ENCODE measurements at regions not wholly inside any gene's neighbourhood (a gene's known extent, or its start where the extent isn't known, plus 50 kb on each side); places are given as distances from the start of the nearest gene placed in this dataset.

- Histone ChIP-seq H3K27ac (no peak overlapping the region), H3K79me2 (ENCODE audit: insufficient read depth, low read depth) (no peaks in the 10 kb centered on the region), H2AFZ (ENCODE audit: low read depth) (no peak overlapping the region), H3K9ac (no peak overlapping the region), H4K20me1 (ENCODE audit: insufficient read depth) (no peaks in the 10 kb centered on the region), H3K36me3 (ENCODE audit: insufficient read depth) (no peaks in the 10 kb centered on the region), H3K4me1 (ENCODE audit: low read depth, poor library complexity, severe bottlenecking) (no peaks in the 10 kb centered on the region), H3K27me3 (ENCODE audit: insufficient read depth, low read depth) (no peaks in the 10 kb centered on the region), H3K4me2 (no peak overlapping the region), H3K4me3 (IDR thresholded peaks at IDR 0.05; ENCODE audit: insufficient read depth, low read depth, low read length) (no peak overlapping the region)
- TF ChIP-seq, protein P1, sequence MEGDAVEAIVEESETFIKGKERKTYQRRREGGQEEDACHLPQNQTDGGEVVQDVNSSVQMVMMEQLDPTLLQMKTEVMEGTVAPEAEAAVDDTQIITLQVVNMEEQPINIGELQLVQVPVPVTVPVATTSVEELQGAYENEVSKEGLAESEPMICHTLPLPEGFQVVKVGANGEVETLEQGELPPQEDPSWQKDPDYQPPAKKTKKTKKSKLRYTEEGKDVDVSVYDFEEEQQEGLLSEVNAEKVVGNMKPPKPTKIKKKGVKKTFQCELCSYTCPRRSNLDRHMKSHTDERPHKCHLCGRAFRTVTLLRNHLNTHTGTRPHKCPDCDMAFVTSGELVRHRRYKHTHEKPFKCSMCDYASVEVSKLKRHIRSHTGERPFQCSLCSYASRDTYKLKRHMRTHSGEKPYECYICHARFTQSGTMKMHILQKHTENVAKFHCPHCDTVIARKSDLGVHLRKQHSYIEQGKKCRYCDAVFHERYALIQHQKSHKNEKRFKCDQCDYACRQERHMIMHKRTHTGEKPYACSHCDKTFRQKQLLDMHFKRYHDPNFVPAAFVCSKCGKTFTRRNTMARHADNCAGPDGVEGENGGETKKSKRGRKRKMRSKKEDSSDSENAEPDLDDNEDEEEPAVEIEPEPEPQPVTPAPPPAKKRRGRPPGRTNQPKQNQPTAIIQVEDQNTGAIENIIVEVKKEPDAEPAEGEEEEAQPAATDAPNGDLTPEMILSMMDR (conservative IDR thresholded peaks at IDR 0.05; ENCODE audit: low read depth, low read length): no peak
These were observed 55.6 kb upstream of the NRP1 start for GRCh38 chr10:33390046-33390445.

- no peak overlapping the region for H3K4me2 ChIP-seq
- no peak overlapping the region for H2AFZ ChIP-seq (ENCODE audit: low read depth)
- TF ChIP-seq, protein P1 (conservative IDR thresholded peaks at IDR 0.05; ENCODE audit: low read depth, low read length): no peak
These were observed 54.3 kb upstream of the NRP1 start for GRCh38 chr10:33388785-33389184.

DNA sequence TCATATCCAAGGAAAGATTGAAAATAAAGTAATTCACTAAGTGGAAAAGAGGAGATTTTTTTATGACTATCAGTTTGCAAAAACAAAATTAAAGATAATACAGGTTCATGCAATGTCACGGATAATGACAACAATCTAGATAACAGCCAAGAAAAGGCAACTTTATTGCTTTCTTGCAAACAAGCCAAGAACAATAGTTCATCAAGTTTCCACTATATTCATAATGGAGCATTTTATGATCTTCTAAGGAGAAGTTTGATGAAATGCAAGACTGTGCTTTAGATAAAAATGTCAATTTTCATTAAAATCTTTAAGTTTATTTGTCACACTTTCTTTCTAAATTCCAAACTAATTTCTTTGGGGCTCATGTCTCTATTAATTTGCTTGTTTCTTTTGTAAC, 53.9 kb upstream of the NRP1 start:
- Histone ChIP-seq H3K27ac (no peak overlapping the region), H3K4me3 (IDR thresholded peaks at IDR 0.05; ENCODE audit: insufficient read depth, low read depth, low read length) (no peak overlapping the region), H3K9ac (no peak overlapping the region), H3K4me2 (no peak overlapping the region), H2AFZ (ENCODE audit: low read depth) (no peak overlapping the region), H3K27me3 (ENCODE audit: insufficient read depth, low read depth) (no peaks in the 10 kb centered on the region), H3K4me1 (ENCODE audit: low read depth, poor library complexity, severe bottlenecking) (no peaks in the 10 kb centered on the region), H3K79me2 (ENCODE audit: insufficient read depth, low read depth) (no peaks in the 10 kb centered on the region), H4K20me1 (ENCODE audit: insufficient read depth) (no peaks in the 10 kb centered on the region), H3K36me3 (ENCODE audit: insufficient read depth) (no peaks in the 10 kb centered on the region)
- TF ChIP-seq, protein P1 (conservative IDR thresholded peaks at IDR 0.05; ENCODE audit: low read depth, low read length): no peak

More at GRCh38 chr10:33388785-33389184, 54.3 kb upstream of the NRP1 start:
- no peaks in the 10 kb centered on the region for H3K79me2 ChIP-seq (ENCODE audit: insufficient read depth, low read depth)
- no peaks in the 10 kb centered on the region for H4K20me1 ChIP-seq (ENCODE audit: insufficient read depth)
- no peaks in the 10 kb centered on the region for H3K4me1 ChIP-seq (ENCODE audit: low read depth, poor library complexity, severe bottlenecking)
- H3K4me3 ChIP-seq (IDR thresholded peaks at IDR 0.05; ENCODE audit: insufficient read depth, low read depth, low read length): no peak overlapping the region
- no peaks in the 10 kb centered on the region for H3K27me3 ChIP-seq (ENCODE audit: insufficient read depth, low read depth)
- H3K36me3 ChIP-seq (ENCODE audit: insufficient read depth): no peaks in the 10 kb centered on the region
- H3K9ac ChIP-seq: no peak overlapping the region
- H3K27ac ChIP-seq: no peak overlapping the region

DNA sequence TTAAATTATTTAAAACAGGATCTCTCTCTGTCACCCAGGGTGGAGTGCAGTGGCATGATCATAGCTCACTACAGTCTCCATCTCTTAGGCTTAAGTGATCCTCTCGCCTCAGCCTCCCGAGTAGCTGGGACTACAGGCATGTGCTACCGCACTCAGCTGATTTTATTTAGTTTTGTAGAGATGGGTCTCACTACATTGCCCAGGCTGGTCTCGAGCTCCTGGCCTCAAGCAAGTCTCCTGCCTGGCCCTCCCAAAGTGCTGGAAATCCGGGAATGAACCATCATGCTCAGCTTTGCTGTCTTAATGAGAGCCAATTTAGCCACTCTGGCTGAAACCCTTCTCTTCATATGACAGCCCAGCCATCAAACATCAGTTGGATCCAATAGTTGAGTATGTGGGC, 53.3 kb upstream of the NRP1 start:
- no peak overlapping the region for H2AFZ ChIP-seq (ENCODE audit: low read depth)
- no peaks in the 10 kb centered on the region for H3K79me2 ChIP-seq (ENCODE audit: insufficient read depth, low read depth)
- H3K4me1 ChIP-seq (ENCODE audit: low read depth, poor library complexity, severe bottlenecking): no peaks in the 10 kb centered on the region
- no peaks in the 10 kb centered on the region for H3K27me3 ChIP-seq (ENCODE audit: insufficient read depth, low read depth)
- H3K4me2 ChIP-seq: no peak overlapping the region
- no peak overlapping the region for H3K27ac ChIP-seq
- H3K36me3 ChIP-seq (ENCODE audit: insufficient read depth): no peaks in the 10 kb centered on the region
- H4K20me1 ChIP-seq (ENCODE audit: insufficient read depth): no peaks in the 10 kb centered on the region
- TF ChIP-seq, protein P1 (conservative IDR thresholded peaks at IDR 0.05; ENCODE audit: low read depth, low read length): no peak
- H3K4me3 ChIP-seq (IDR thresholded peaks at IDR 0.05; ENCODE audit: insufficient read depth, low read depth, low read length): no peak overlapping the region
- H3K9ac ChIP-seq: no peak overlapping the region

Measured in KMS-11 (cell line).